ENCODE measurements at regions not wholly inside any gene's neighbourhood (a gene's known extent, or its start where the extent isn't known, plus 50 kb on each side); places are given as distances from the start of the nearest gene placed in this dataset.

DNA sequence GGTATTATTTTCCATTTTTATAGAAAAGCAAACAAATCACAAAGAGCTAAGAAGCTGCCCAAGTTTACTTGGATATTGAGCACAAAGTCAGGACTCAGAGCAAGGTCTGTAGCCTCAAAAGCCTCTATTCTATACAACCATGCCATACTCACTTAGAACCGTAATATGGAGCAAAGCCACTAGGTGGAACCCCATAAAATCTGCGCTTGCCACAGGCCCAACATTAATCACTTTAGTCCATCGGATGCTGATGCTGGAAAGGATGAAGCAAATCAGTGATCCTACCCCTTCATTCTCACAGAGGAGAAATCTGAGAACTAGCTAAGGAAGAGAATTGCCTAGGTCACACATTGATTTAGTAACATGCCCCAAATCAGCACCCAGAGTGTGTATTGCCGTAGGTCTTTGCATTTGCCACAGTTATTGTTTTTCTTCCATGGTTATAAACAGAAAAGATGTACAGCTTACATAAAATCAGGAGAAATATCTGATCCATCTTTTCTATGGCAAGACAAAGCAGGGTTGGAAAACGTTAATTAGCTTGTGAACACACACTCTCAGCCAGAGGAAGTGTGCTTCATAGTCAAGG is 56.7 kb upstream of the RAB38 start:
- DNase-seq (ENCODE audit: low spot score): peak; percentile 20

DNA sequence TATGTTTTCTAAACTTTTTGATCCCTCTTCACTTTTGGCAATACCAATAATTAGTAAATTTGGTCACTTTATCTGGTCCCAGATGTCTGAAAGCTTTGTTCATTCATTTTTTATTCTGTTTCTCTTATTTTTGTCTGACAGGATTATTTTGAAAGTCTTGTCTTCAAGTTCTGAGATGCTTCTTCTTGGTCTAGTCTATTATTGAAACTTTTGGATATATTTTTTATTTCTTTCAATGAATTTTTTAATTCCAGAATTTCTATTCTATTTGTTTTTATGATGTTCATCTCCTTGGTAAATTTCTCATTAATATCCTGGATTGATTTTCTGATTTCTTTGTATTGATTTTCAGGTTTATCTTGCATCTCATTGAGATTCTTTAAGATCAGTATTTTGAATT is 54.1 kb upstream of the RAB38 start:
- DNase-seq (ENCODE audit: low spot score): no peak

Measured in CD4-positive, alpha-beta T cell treated with Interleukin-2 at 100 ng/mL for 4 hours (primary cell).